Suppressor macrophage (primary cell): ENCODE measurements at regions not wholly inside any gene's neighbourhood (a gene's known extent, or its start where the extent isn't known, plus 50 kb on each side); places are given as distances from the start of the nearest gene placed in this dataset.
"Not testable (repeated sequence)": the region's sequence is repeated elsewhere in the genome, so short reads cannot be mapped to it uniquely, and the experiment has no call there.

Experiments used
- DNase-seq, 4 experiments: peaks; one replicate each; pipeline ENCODE4 v3.0.0-alpha.2; 2020 to 2022

DNA sequence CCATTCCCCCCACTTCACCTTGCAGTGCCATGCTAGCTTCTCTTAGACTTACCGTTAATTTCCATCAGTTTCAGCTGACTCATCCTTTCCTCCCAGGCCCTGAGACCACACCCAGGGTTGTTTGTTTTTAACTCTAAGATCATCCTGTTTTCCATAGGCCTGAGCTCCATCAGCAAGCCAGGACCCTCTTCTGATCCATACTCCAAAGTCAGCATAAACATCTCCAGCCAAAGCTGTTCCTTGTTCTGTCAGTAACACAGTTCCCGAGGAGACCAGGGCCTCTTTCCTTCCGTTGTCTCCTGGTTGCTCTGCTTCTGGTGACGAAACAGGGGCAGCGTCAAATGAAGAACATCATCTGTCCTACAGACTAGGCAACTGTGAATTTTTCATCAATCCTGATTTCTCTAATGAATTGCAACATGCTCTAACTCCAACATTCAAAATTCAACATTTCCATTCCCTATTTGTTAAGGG is 83.8 kb upstream of the HNF1B start:
- peak; percentile 56 to 75 (median 72) for DNase-seq

DNA sequence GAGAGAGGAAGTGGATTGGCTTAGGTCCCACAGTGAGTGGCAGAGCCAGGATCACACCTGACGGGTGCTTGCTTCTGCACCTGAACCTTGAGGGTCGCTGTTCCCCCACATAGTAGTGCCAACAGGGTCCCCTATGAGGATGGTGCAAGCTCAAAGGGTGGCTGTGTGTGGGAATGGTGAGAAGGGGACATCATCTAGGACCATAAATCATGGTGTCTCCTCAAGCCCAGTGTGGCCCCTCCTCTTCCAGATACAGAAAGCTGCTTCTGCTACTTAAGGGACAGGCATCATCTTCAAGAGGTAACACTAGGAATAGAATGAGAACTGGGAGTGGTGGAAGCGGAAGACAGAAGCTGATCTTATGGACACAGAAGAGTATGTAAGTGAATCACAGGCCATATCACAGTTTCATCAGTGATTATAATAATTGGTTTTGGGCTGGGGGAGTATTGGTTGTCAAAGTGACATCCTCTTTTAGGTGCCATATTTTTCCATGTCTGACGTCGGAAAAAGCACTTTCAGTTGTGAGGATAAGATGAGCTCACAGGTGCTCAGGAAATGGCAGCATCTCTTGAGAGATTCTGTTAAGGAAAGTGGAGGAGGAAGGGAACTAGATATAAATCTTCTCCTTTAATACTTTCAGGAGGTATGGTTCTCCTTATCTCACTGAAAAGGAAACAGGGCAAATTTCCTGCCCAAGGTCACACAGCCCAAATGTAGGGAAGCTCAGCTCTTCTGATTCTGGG is 83.2 kb upstream of the HNF1B start:
- no peak for DNase-seq

DNA sequence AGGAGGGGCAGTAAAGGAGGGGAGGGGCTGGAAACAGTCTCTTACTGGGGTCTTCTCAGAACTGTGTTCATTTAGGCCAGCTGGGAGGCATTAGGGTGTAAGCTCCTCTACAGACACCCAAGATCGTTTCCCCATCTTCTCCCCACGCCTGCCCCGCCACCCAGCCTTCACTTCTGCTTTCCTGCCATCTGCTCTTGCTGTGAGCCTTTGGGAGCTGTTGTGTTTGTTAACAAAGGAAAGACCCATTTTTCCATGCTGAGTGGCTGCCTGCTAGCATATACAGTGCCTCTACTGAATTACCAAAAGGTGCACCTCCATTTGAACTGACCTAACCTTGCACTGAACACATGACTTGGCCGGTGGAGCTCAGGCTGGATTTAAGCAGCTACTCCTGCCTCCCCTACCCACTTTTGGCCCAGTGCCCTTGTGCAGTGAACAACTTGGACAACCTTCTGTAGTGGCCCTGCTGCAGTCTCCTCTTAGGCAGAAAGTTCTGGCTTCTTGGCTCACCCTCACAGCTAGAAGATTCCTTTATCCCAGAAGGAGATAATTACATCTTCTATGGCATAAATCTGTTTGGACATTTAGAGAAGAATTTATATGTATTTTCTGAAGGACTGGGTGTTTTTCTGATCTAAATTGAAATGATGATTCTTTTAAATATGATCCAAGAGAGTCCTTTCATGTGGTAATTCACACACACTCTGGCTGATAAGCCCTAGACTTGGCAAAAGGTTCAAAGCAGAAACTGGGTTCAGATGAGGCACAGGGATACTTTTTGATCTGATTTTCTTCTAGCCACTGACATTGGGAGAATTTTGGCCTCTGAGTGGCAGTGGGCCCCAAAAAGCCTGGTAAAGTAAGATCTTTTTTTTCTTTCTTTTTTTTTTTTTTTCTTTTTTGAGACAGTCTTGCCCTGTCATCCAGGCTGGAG is 81.9 kb upstream of the HNF1B start:
- peak; percentile 76 to 89 (median 84) for DNase-seq

DNA sequence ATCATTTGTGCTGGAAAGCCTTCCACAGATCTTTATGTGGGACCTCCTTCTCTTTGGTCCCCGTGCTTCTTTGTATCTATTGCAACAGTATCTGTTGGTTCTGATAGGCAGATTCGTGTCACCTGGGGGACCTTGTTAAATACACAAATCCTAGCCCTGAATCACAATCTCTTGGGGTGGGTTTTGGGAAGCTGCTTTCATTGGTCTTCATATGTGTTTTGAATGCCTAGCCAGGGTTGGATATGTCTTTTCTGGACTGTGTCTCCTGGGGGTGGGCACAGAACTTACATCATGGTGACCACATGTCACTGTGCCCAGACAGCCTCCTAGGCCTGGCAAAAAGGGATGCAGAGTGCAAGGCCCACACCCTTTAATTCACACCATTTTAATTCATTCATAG is 81.0 kb upstream of the HNF1B start:
- no peak for DNase-seq

DNA sequence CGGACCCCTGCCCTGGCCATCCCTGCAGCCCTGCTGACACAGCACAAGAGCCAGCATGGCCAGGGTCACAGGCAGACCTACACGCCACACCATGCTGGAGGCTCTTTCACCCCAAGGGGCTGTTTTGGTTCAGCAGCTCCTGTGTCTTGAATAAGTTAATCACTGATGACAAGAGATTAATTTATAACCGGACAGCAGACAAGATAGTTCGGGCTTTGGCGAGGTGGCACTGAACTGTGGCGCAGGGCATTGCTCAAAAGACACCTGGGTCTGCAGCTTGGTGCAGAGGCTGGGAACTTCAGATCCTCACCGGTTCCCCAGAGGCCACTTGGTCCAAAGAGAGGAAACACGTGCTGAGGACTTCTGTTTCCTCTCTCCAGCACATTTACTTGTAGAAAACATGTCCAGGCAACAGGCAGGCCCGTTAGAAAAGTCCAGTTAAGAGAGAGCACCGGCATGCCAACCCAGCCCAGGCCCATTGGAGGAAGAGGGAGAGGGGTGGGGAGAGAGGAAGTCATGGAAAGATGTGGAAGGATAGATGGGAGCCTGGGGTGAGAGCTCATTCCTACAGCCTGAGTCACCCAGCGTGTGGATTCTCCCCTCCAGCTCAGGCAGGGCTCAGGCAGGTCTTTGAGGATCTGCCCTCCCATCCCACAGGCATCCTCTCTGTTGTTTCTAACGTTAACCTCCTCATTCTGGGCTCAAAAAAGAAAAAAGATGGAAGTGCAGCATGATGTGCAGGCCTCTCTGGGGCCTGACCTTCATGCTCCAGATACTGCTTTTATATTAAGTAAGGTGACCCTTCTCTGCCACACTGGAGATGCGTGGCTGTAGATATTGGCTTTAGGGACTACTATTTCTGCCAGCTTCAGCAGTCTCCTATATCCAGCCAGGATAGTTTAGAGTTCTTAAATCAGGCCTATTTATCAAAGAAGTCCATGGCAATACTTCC is 80.0 kb upstream of the HNF1B start:
- peak in 3 of 4 experiments; percentile 23 to 53 (median 38) for DNase-seq

DNA sequence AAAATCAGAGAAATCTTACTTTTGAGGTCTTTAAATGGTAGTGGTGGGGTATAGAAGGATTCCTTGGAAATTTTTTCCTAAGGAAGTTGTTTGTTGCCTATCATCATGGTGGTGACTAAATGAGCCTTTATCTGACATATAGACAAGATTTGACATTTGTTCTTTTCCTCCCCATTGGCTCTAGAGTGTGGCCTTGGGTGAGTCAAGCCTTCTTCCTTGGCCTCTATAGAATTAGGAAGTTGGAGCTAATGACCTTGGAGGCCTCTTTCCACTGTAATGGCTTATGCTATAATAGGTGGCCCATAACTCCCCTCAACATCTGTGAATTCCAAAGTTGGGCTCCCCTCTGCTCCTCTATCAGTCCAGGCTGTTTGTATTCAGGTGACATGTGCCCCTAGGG is 79.1 kb upstream of the HNF1B start:
- peak; percentile 36 to 63 (median 50) for DNase-seq

DNA sequence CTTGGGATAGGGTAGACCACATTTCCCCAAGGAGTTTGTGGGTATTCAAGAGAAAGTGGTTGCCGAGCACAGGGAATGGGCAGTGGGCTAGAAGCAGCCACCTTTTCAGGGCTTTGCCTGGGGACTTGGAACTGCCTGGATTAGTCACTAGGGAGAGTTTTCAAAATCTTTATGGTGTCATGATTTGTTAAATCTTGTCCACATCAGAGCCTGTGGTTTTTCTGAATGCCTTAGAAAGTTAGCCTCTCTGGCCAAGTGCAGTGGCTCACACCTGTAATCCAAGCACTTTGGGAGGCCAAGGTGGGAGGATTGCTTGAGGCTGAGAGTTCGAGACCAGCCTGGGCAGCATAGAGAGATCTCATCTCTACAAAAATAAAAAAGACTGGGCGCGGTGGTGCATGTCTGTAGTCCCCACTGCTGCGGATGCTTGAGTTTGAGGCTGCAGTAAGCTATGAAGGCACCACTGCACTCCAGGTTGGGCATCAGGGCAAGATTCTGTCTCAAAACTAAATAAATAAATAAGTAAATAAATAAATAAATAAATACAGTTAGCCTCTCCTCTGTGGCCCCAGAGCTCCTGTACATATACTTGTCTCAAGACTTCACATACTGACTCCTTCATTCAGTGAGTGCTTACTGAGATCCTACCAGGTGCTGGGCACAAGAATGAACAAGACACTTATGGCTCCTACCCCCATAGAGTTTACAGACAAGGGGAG is 76.3 kb upstream of the HNF1B start:
- no peak for DNase-seq

DNA sequence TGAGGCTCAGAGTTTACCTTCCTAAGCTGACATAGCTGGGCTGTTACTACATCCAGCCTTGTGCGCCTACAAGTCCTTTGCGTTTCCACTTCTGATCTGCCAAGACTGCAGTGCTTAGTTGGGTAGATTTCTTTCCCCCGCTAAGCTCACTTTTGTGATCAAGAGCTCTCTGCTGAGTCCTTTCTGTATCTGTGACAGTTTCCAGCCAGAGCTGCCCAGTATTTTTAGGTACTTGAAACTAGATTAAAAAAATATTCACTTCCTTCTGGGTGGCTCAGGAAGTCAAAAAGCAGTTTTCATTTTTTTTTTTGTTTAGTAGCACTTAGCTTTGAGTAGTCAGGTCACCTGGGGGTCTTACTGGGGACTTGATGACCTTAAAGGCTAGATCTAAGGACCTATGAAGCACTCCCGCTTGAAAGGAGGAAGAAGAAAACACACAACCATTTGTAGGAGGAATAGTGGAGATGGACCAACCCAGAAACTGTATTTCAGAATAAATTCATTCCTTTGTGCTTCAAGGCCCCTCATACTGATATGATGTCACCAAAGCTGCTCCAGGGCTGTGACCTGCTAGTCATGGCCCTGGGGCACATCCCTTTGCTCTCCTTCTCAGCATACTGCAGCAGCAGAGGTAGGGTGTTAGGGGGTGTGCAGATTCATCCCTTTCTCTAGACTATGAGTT is 75.6 kb upstream of the HNF1B start:
- peak in 2 of 4 experiments; percentile 28 to 30 for DNase-seq

DNA sequence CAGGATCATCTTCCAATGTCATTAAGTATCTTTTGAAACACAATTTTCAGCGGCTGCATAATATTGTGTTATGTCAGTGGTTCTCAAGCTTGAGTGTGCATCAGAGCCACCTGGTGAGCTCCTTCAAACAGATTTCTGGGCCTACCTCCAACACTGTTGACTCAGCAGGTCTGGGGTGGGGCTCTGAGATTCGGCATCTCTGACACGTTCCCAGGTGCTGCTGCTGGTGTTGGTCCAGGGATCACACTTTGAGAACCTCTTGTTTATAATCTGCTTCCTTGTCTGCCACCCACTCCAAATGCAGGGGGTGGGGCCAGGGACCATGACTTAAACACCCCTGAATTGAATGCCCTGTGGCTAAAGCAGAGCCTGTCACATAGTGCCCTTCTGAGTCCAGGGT is 73.8 kb upstream of the HNF1B start:
- peak in 1 of 4 experiments; percentile 34 for DNase-seq

DNA sequence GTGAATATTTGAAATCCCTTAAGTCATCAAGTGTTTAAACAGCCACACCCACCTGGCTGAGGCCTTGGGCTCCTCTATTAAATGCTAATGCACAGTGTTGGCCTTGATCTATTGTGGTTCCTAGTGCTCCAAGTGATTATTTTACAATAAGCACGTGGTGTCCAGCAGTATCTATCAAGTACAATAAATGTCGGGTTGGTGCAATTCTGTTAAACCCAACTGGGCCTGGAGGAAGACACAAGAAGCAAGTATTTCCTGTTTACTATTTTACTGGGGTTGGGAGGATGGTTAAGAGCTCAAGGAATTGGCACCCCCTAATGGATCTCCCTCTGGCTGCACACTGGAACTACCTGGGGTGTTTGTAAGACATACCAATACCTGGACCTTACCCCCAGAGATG is 72.1 kb upstream of the HNF1B start:
- no peak for DNase-seq

DNA sequence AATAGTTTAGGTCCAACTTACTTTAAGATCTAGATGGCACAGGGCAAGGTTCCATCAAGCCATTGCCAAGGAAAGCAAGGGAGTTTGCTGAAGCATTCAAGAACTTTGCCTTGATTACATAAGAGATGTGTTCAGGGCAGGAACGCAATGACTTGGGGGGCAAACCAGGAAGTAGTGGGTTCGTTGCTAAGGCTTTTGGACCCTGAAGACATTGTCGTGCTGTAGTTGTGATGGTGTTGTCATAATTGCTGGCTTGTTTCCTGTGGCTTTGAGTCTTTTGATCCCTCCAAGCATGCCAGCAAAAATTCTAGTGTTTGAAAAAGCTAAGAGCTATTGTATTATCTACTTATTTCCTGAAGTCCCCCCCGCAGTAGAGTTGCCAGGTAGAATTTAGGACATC is 70.7 kb upstream of the HNF1B start:
- peak in 1 of 4 experiments; percentile 21 for DNase-seq

DNA sequence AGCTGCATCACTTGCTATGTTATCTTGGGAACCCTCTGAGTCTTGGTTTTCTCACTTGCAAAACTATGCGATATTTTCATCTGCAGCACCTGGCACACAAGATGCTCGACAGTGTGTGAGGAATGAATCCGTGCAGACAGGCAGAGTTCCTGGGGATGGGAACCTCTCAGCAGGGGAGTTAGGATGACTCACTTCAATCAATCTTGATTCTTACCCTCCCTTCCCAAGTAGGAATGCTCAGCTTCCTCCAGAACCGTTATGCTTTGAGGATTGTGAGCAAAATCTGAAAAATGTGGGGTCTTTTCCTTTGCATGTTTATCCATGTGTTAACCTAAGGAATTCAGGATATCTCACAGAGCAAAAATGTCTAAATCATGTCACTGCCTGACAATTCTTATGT is 68.9 kb upstream of the HNF1B start:
- no peak for DNase-seq

DNA sequence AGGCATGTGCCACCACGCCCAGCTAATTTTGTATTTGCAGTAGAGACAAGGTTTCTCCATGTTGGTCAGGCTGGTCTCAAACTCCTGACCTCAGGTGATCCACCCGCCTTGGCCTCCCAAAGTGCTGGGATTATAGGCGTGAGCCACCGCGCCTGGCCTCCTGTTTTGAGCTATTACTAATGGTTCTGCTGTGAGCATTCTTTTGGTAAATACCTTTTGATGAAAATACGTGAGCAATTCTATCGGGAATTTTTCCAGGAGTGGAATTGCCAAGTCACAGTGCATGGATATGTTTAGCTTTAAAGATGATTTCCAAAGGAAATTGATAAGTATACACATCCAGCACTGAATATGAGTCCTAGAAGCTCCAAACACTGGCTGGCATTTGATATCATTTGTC is 64.0 kb upstream of the HNF1B start:
- DNase-seq: not testable (repeated sequence)

DNA sequence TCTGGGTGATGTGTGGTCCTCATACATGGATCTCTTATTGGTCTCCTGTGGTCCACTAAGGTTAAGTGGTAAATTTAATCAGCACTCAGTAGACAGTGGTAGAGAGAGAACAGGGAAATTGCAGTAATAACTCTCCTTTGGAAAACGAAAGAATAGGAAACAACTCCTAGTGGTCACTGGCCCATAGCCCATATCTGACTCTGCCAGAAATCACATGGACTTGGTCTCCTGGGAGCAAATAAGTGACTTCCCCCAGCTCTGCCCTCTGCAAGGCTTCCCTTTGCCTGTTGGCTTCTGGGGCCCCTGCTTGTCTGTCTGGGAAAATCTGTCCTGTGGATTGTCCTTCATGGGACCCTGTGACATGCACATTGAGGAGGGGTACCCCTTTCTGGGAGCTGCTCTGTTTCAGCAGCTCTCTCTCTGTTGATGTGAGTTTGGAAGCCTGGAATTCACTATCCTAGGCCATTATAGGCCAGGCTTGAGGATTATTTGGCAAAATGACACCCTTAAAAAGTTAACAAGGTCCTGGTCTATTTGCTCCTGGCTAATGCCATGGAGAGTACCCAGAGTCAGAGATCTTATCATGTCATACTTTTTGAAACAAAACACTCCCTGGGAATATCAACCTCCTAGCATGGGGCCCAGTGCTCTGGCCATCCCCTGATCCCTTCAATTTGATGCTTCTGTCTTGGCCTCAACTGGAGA is 58.0 kb upstream of the HNF1B start:
- DNase-seq: peak; percentile 49 to 75 (median 72)

DNA sequence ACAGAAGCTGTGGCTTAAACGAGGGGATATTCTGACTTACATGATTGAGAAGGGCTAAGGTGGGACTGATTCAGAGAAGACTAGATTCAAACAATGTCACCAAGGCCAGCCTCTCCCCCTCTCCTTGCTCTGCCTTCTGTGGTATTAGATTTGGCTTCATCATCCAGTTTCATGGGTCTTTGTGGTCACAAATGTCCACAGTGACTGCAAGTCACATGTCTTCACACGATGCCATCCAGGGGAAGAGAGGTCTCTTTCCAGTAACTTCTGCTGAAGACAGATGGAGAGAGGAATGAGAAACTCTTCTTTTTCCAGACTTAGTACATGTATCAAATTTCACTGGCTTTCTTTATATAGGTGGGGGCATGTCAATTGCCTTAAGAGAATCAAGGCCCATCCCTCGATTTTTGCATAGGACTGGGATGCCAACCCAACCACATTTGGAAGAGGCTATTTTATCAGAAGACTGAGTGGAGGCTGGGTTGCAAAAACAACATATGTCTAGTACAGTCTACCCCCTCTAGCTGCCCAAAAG is 57.3 kb upstream of the HNF1B start:
- peak in 3 of 4 experiments; percentile 50 to 62 (median 56) for DNase-seq

DNA sequence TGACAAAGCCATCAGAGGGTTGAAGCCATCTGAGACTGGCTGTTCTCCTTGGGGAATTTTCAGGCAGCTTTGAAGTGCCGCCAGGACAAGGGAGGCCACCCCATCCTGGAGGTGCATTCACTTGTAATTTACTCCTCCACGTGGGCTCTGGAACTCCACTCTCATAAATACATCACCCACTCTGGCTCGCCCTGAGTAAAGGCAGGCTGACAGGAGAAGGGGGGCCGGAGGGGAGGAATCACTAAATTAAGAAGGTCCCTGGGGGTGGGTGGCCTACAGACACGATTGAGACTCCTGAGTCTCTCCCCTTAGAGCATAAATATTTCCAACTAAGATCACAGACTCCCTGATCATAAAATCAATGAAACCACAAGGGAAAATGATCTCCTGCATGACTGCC is 56.3 kb upstream of the HNF1B start:
- no peak for DNase-seq

DNA sequence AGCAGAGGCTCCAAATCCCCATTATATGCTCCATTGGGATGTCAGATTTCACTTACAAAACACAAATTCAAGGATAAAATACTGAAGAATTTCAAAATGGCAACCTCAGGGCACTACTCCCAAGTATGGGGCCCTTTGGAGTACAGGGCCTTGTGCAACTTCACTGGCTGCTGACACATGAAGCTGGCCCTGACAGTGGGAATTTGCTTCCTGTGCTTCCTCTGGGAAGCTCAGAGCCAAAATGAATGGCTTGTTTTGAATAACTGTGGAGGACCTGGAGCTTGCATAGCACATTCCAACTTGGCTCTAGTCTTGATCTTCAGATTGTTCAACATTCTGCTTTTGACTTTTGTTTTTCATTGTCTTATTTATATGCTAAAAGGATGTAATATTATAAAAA is 52.3 kb upstream of the HNF1B start:
- DNase-seq: no peak

DNA sequence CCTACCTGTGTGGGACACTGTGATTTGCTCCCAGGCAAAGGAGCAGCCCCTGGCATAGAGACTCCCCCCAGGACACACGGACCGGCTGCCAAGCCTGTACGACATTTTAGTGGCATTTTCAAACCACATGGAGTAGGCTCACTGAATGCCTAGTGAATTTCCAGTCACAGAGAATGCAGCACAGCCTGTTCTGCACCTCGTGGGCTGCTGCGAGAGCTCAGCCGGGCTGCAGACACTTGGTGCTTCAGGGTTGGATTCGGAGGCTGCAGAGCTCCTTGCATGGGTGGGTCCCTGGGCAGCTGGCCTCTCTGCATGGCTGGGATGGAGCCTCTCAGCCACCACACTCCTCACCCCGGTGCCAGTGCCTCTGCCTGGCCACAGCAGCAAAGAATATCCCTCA is 51.2 kb upstream of the HNF1B start:
- DNase-seq: no peak
